Left lobe of liver (tissue), 2 donors: ENCODE measurements at regions not wholly inside any gene's neighbourhood (a gene's known extent, or its start where the extent isn't known, plus 50 kb on each side); places are given as distances from the start of the nearest gene placed in this dataset.

Source experiments
- ATAC-seq: fragments of 200-7000 bp; cut with Tn5 transposase; one replicate; pipeline ENCODE4 v1.9.1; 2020; ENCODE audit warnings: mild to moderate bottlenecking, moderate library complexity
- DNase-seq: peaks from one replicate; pipeline ENCODE4 v3.0.0-alpha.2; 2020; ENCODE audit warnings: low spot score
- donor health status: DM: no; HTN: no; CAD: no; lungs with moderate emphysema.
- donor health status: DM: no; HTN: yes; CAD: no.

- ATAC-seq (no peak), DNase-seq (no peak)
Measured at GRCh38 chr16:80366023-80366422, 174.8 kb upstream of the DYNLRB2 start.

GRCh38 chr16:80362816-80363215 is 178.0 kb upstream of the DYNLRB2 start:
- DNase-seq (no peak), ATAC-seq (no peak)

- ATAC-seq: no peak
- DNase-seq: no peak
Measured at GRCh38 chr16:80356365-80356764, 184.4 kb upstream of the DYNLRB2 start.

GRCh38 chr16:80355335-80355734 is 185.5 kb upstream of the DYNLRB2 start:
- no peak for DNase-seq
- ATAC-seq: no peak

GRCh38 chr16:80350061-80350460 is 190.7 kb upstream of the DYNLRB2 start:
- no peak for ATAC-seq
- no peak for DNase-seq

- peak; percentile 69 for DNase-seq
- peak; percentile 90 for ATAC-seq
Measured at GRCh38 chr16:80347900-80348299, 192.9 kb upstream of the DYNLRB2 start.

GRCh38 chr16:80347002-80347401 is 193.8 kb upstream of the DYNLRB2 start:
- ATAC-seq: no peak

GRCh38 chr16:80346111-80346632 is 194.6 kb upstream of the DYNLRB2 start:
- no peak for ATAC-seq
- no peak for DNase-seq

More at GRCh38 chr16:80347002-80347401, 193.8 kb upstream of the DYNLRB2 start:
- DNase-seq: no peak

GRCh38 chr16:80345701-80346100 is 195.1 kb upstream of the DYNLRB2 start:
- ATAC-seq: no peak
- DNase-seq: no peak

GRCh38 chr16:80344570-80344969 is 196.2 kb upstream of the DYNLRB2 start:
- no peak for ATAC-seq
- DNase-seq: no peak

GRCh38 chr16:80341263-80341662 is 199.5 kb upstream of the DYNLRB2 start:
- no peak for DNase-seq
- peak; percentile 100 for ATAC-seq

GRCh38 chr16:80337786-80338185 is 203.0 kb upstream of the DYNLRB2 start:
- ATAC-seq: no peak
- DNase-seq: no peak

GRCh38 chr16:80330803-80331202 is 210.0 kb upstream of the DYNLRB2 start:
- DNase-seq (no peak), ATAC-seq (peak; percentile 72)

- ATAC-seq (no peak), DNase-seq (no peak)
Measured at GRCh38 chr16:80330150-80330549, 210.6 kb upstream of the DYNLRB2 start.

GRCh38 chr16:80327740-80328139 is 213.1 kb upstream of the DYNLRB2 start:
- DNase-seq: no peak

GRCh38 chr16:80324371-80324770 is 216.4 kb upstream of the DYNLRB2 start:
- no peak for ATAC-seq
- DNase-seq: no peak

More at GRCh38 chr16:80327740-80328139, 213.1 kb upstream of the DYNLRB2 start:
- no peak for ATAC-seq

- DNase-seq: no peak
- no peak for ATAC-seq
Measured at GRCh38 chr16:80323808-80324195, 217.0 kb upstream of the DYNLRB2 start.

GRCh38 chr16:80323187-80323807 is 217.5 kb upstream of the DYNLRB2 start:
- DNase-seq (no peak), ATAC-seq (no peak)

GRCh38 chr16:80319181-80319580 is 221.6 kb upstream of the DYNLRB2 start:
- no peak for DNase-seq
- ATAC-seq: no peak

GRCh38 chr16:80318107-80318506 is 222.7 kb upstream of the DYNLRB2 start:
- no peak for ATAC-seq

GRCh38 chr16:80317599-80318037 is 223.2 kb upstream of the DYNLRB2 start:
- no peak for DNase-seq
- ATAC-seq: no peak

More at GRCh38 chr16:80318107-80318506, 222.7 kb upstream of the DYNLRB2 start:
- no peak for DNase-seq

GRCh38 chr16:80317116-80317515 is 223.7 kb upstream of the DYNLRB2 start:
- DNase-seq (no peak), ATAC-seq (no peak)

GRCh38 chr16:80314042-80314441 is 226.8 kb upstream of the DYNLRB2 start:
- ATAC-seq: no peak
- no peak for DNase-seq
